ENCODE measurements at regions not wholly inside any gene's neighbourhood (a gene's known extent, or its start where the extent isn't known, plus 50 kb on each side); places are given as distances from the start of the nearest gene placed in this dataset.

DNA sequence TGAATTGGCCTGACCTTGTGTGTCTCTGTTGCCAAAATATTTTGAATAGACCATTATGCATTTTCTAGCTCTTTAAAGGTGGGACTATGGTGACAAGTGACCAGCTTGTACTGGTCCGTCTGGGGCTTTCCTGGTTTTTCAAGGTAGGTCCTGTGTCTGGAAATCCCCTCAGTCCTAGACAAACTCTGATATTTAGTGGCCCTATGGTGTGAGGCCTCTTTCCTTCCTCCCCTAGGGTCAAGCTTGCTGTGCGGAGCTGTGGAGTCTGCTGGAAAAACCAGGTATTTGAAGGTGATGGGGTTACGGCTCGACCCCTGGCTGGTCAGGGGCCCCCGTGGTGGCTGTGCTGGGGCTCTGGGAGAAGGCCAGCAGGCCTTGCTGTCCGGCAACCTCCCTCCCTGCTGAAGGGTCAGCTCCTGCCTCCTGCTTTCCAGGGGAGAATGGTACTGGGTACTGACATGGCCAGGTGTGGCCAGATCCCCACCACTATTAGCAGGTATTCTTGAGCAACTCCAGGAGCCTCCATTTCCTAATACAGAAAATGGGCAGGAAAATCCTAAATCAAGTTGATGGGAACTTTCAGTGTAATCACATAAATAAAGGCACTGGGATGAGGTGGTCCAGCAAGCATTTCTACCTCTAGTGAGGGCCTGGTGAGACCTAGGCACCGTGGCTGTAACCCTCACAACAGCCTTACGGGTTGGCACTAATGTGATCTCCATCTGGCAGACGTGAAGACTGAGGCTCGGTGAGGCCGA is 86.2 kb upstream of the HS6ST1 start:
- Histone ChIP-seq H3K4me2 (no peak overlapping the region), H3K36me3 (no peaks in the 10 kb centered on the region), H3K79me2 (ENCODE audit: low read depth) (no peaks in the 10 kb centered on the region), H3K27ac (no peak overlapping the region), H3K9ac (no peak overlapping the region), H3F3A (ENCODE audit: low read depth) (no peaks in the 10 kb centered on the region), H3K9me3 (ENCODE audit: low read depth) (peaks cover 4% of the 10 kb centered on the region), H4K20me1 (ENCODE audit: low read depth) (no peaks in the 10 kb centered on the region), H3K4me3 (no peak overlapping the region), H2AFZ (replicated peaks) (no peak overlapping the region), H3K4me1 (peaks cover 10% of the 10 kb centered on the region), H3K27me3 (no peaks in the 10 kb centered on the region)
- Mint-ChIP-seq H3K27ac (no peak overlapping the region), H3K4me1 (peaks cover 44% of the 10 kb centered on the region), H3K4me3 (no peak overlapping the region), H3K36me3 (peaks cover 4% of the 10 kb centered on the region), H3K9me3 (peaks cover 7% of the 10 kb centered on the region), H3K27me3 (ENCODE audit: insufficient read depth, low read depth) (peaks cover 21% of the 10 kb centered on the region)
- TF ChIP-seq EZH2 (IDR thresholded peaks at IDR 0.05): no peak
- TF ChIP-seq, protein P1, sequence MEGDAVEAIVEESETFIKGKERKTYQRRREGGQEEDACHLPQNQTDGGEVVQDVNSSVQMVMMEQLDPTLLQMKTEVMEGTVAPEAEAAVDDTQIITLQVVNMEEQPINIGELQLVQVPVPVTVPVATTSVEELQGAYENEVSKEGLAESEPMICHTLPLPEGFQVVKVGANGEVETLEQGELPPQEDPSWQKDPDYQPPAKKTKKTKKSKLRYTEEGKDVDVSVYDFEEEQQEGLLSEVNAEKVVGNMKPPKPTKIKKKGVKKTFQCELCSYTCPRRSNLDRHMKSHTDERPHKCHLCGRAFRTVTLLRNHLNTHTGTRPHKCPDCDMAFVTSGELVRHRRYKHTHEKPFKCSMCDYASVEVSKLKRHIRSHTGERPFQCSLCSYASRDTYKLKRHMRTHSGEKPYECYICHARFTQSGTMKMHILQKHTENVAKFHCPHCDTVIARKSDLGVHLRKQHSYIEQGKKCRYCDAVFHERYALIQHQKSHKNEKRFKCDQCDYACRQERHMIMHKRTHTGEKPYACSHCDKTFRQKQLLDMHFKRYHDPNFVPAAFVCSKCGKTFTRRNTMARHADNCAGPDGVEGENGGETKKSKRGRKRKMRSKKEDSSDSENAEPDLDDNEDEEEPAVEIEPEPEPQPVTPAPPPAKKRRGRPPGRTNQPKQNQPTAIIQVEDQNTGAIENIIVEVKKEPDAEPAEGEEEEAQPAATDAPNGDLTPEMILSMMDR (IDR thresholded peaks at IDR 0.05): no peak
- no peak for TF ChIP-seq EZH2phosphoT487 (IDR thresholded peaks at IDR 0.05)
- DNase-seq (ENCODE audit: low spot score): no peak

DNA sequence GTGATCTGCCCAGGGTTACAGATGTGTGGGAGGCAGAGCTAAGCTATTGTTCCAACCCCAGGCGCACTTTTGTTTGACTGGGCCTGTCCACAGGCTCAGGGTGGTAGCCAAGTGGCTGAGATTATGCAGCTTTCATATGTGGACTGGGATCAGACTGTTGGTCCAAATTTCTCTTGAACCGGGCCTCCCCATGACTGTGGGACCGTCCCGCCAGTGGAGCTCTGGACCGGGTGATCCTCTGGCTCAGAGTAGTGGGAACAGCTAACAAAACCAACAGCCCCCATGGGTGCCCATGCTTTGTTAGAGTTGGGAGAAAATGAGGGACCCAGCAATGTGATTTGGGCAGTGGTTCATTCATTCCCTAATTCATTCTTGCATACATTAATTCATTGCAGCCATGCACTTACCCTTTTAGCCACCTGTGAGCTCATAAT is 86.8 kb upstream of the HS6ST1 start:
- H3K27ac Mint-ChIP-seq: peak overlapping the region; percentile 50
- no peaks in the 10 kb centered on the region for H4K20me1 ChIP-seq (ENCODE audit: low read depth)
- no peaks in the 10 kb centered on the region for H3K27me3 ChIP-seq
- TF ChIP-seq, protein P1 (IDR thresholded peaks at IDR 0.05): no peak
- TF ChIP-seq EZH2 (IDR thresholded peaks at IDR 0.05) (no peak), EZH2phosphoT487 (IDR thresholded peaks at IDR 0.05) (no peak)
- no peak overlapping the region for H3K4me3 ChIP-seq
- H3F3A ChIP-seq (ENCODE audit: low read depth): no peaks in the 10 kb centered on the region
- DNase-seq (ENCODE audit: low spot score): no peak
- no peaks in the 10 kb centered on the region for H3K79me2 ChIP-seq (ENCODE audit: low read depth)
- no peak overlapping the region for H2AFZ ChIP-seq (replicated peaks)
- H3K27me3 Mint-ChIP-seq (ENCODE audit: insufficient read depth, low read depth): peaks cover 20% of the 10 kb centered on the region
- peaks cover 10% of the 10 kb centered on the region for H3K4me1 ChIP-seq
- H3K9me3 ChIP-seq (ENCODE audit: low read depth): peaks cover 4% of the 10 kb centered on the region
- peaks cover 44% of the 10 kb centered on the region for H3K4me1 Mint-ChIP-seq
- peaks cover 5% of the 10 kb centered on the region for H3K9me3 Mint-ChIP-seq
- no peak overlapping the region for H3K4me2 ChIP-seq
- no peak overlapping the region for H3K4me3 Mint-ChIP-seq
- H3K36me3 ChIP-seq: no peaks in the 10 kb centered on the region
- H3K36me3 Mint-ChIP-seq: peaks cover 3% of the 10 kb centered on the region
- no peak overlapping the region for H3K27ac ChIP-seq
- no peak overlapping the region for H3K9ac ChIP-seq

DNA sequence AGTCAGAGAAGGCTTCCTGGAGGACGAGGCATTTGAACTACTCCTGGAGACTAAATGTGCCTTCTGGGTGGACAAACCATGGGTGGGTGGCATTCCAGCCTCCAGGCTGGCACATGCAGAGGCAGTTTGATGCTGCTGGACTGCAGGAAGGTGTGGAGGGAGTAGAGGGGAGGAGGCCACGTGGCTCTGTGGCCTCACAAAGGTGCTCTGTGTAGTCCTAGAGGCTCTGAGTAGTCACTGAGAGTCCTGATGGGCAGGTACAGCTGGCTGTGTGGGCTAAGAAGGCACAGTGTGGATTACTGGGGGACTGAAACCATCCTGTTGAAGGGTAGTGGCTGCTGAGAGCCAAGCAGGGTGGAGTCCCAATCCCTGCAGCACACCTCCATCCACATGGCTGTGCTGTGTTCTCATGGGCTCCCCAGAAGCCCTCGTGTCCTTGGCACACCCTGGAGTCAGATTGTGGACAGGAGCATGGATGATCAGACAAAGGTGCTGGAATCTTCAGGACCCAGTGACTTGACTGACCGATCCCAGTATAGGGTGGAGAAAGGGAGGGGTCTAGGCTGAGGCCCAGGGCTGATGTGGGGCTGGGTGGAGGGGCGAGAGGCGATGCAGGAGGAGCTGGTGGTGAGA is 87.4 kb upstream of the HS6ST1 start:
- H3K27me3 Mint-ChIP-seq (ENCODE audit: insufficient read depth, low read depth): peaks cover 16% of the 10 kb centered on the region
- H4K20me1 ChIP-seq (ENCODE audit: low read depth): no peaks in the 10 kb centered on the region
- H3K9me3 ChIP-seq (ENCODE audit: low read depth): no peaks in the 10 kb centered on the region
- H2AFZ ChIP-seq (replicated peaks): no peak overlapping the region
- peaks cover 44% of the 10 kb centered on the region for H3K4me1 Mint-ChIP-seq
- peaks cover 10% of the 10 kb centered on the region for H3K4me1 ChIP-seq
- no peak overlapping the region for H3K4me3 ChIP-seq
- H3K36me3 ChIP-seq: no peaks in the 10 kb centered on the region
- no peak for DNase-seq (ENCODE audit: low spot score)
- no peaks in the 10 kb centered on the region for H3K27me3 ChIP-seq
- TF ChIP-seq EZH2phosphoT487 (IDR thresholded peaks at IDR 0.05): no peak
- TF ChIP-seq, protein P1 (IDR thresholded peaks at IDR 0.05): no peak
- no peak for TF ChIP-seq EZH2 (IDR thresholded peaks at IDR 0.05)
- no peak overlapping the region for H3K9ac ChIP-seq
- peak overlapping the region; percentile 15 for H3K4me3 Mint-ChIP-seq
- no peak overlapping the region for H3K4me2 ChIP-seq
- H3K9me3 Mint-ChIP-seq: no peaks in the 10 kb centered on the region
- H3K27ac Mint-ChIP-seq: peak overlapping the region; percentile 87
- H3K36me3 Mint-ChIP-seq: no peaks in the 10 kb centered on the region
- H3K27ac ChIP-seq: no peak overlapping the region
- H3F3A ChIP-seq (ENCODE audit: low read depth): no peaks in the 10 kb centered on the region
- no peaks in the 10 kb centered on the region for H3K79me2 ChIP-seq (ENCODE audit: low read depth)

Data from neural progenitor cell (in vitro differentiated cells).